Kidney (tissue), 13 donors: ENCODE measurements at regions not wholly inside any gene's neighbourhood (a gene's known extent, or its start where the extent isn't known, plus 50 kb on each side); places are given as distances from the start of the nearest gene placed in this dataset.

Experiments
- DNase-seq, 5 donors: peaks; one replicate each; pipeline ENCODE4 v3.0.0-alpha.2; 2013 to 2020
- FAIRE-seq: peaks from 2 replicates; lab custom pipeline; 2012; peaks lifted over from hg19 to GRCh38; lab: Jason Lieb, UNC
- H3K27ac ChIP-seq, 2 donors: one replicate each; pipeline ENCODE4 v1.7.0; 2013; ENCODE audit warnings: low read depth in 2 of 2, low read length in 2 of 2, inconsistent platforms in 1 of 2
- H3K27me3 ChIP-seq: one replicate; pipeline ENCODE4 v1.7.1; 2013; ENCODE audit warnings: low read length, inconsistent platforms; ENCODE audit not compliant: control insufficient read depth, insufficient read depth
- H3K36me3 ChIP-seq, 3 donors: one replicate each; pipeline versions ENCODE4 v1.7.0 to v1.7.1; 2013; ENCODE audit warnings: low read length in 3 of 3, control low read depth in 1 of 3, inconsistent platforms in 1 of 3; ENCODE audit not compliant: insufficient read depth in 3 of 3, control insufficient read depth in 2 of 3
- H3K4me1 ChIP-seq, 3 donors: one replicate each; pipeline versions ENCODE4 v1.7.0 to v1.7.1; 2013; ENCODE audit warnings: low read length in 3 of 3, inconsistent platforms in 1 of 3, low read depth in 1 of 3; ENCODE audit not compliant: control insufficient read depth in 2 of 3, insufficient read depth in 2 of 3
- H3K4me3 ChIP-seq, 3 donors: one replicate each; pipeline versions ENCODE4 v1.7.0 to v1.8.1; 2013; ENCODE audit warnings: low read length in 3 of 3, control low read depth in 1 of 3, inconsistent platforms in 1 of 3
- H3K9ac ChIP-seq, 3 donors: one replicate each; pipeline versions ENCODE4 v1.7.0 to v1.7.1; 2013; ENCODE audit warnings: low read length in 3 of 3, control low read depth in 1 of 3, inconsistent platforms in 1 of 3
- H3K9me3 ChIP-seq, 3 donors: one replicate each; pipeline versions ENCODE4 v1.7.0 to v1.7.1; 2013; ENCODE audit warnings: low read length in 3 of 3, control low read depth in 1 of 3, inconsistent platforms in 1 of 3; ENCODE audit not compliant: control insufficient read depth in 2 of 3, insufficient read depth in 1 of 3
- intact Hi-C: fragments of 100-400 bp; cut with DNase I; formaldehyde crosslinking; loops from one replicate; pipeline ENCODE4 v1.11.1; 2022
- TF ChIP-seq, protein P1 (sequence below): IDR thresholded peaks from 3 replicates; pipeline ENCODE4 v1.5.1; 2012; ENCODE audit warnings: mild to moderate bottlenecking, moderate library complexity, borderline replicate concordance; ENCODE audit not compliant: insufficient read depth; ENCODE audit errors: extremely low read depth
- donor health status: control.
- donor health status: control.
- donor health status: control.
- donor health status: control.
- donor health status: control.
- donor health status: DM: yes; HTN: yes; CAD: no.
- donor health status: Normal renal cell carcinoma (clear cell type).

DNA sequence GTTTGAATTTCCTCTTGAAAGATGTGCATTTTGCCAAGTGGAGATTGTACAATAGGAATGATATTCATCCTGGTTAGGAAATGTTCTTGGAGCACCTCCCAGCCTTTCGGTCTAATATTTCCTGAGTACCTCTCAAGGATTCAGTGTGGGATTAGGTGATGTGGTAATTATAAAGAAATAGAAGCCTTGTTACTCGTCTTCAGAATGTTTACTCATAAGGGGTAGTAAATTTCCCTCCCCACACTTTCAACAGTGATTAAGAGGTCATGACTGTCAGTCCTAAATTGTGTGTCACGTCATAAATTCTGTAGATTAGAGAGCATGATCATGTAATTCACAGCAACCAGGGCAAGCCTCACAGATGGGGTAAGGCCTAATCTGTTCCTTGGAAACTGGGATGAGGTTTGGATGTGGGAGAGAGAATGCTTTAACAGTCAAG is 633.1 kb upstream of the TBL1XR1 start:
- H3K27ac ChIP-seq = no peak overlapping the region
- H3K9me3 ChIP-seq = no peaks in the 10 kb centered on the region
- DNase-seq = no peak
- TF ChIP-seq, protein P1, sequence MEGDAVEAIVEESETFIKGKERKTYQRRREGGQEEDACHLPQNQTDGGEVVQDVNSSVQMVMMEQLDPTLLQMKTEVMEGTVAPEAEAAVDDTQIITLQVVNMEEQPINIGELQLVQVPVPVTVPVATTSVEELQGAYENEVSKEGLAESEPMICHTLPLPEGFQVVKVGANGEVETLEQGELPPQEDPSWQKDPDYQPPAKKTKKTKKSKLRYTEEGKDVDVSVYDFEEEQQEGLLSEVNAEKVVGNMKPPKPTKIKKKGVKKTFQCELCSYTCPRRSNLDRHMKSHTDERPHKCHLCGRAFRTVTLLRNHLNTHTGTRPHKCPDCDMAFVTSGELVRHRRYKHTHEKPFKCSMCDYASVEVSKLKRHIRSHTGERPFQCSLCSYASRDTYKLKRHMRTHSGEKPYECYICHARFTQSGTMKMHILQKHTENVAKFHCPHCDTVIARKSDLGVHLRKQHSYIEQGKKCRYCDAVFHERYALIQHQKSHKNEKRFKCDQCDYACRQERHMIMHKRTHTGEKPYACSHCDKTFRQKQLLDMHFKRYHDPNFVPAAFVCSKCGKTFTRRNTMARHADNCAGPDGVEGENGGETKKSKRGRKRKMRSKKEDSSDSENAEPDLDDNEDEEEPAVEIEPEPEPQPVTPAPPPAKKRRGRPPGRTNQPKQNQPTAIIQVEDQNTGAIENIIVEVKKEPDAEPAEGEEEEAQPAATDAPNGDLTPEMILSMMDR = no peak
- H3K9ac ChIP-seq = no peak overlapping the region
- H3K4me1 ChIP-seq = peaks cover 0 to 3% (median 0%) of the 10 kb centered on the region in 3 donors
- H3K4me3 ChIP-seq = no peak overlapping the region
- H3K27me3 ChIP-seq = no peaks in the 10 kb centered on the region
- intact Hi-C loops = no loop called here
- H3K36me3 ChIP-seq = no peaks in the 10 kb centered on the region
- no peak for FAIRE-seq

DNA sequence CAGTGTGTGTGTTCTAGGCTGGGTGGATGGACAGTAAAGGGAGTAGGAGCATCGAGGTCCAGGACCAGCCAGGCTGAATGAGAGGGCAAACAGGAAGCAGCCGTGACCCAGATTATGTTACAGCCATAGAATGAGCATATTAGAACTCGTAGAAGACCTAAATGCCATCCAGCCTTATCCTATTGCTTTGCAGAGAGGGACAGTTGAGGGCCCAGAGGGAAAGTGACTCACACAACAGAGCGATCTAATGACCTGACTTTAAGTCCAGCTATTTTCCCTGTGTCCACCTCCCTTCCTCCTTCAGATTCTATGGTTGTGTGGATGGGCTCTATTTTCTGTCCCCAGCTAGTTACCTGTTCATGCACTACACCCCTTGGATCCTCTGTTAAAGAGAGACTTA is 634.1 kb upstream of the TBL1XR1 start:
- no peak for FAIRE-seq
- Histone ChIP-seq H3K27ac (no peak overlapping the region), H3K4me1 (peaks cover 0 to 3% (median 0%) of the 10 kb centered on the region in 3 donors)

DNA sequence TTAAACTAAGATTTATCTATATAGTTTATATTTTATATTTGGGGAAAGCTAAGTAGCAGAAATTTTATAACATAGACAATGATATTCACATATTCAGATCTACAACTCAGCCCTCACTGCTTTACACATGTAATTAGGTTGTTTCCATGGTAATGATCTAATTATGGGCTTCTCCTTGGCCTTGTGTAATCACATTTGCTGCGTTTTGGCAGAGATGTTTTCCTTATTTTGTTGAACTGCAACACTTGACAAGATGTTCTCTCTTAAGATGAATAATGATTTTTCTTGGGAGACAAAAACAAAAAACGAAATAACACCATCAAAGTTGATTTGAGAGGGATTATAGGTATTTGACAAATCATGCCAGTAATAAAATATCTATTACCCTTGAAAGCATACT is 635.6 kb upstream of the TBL1XR1 start:
- H3K4me1 ChIP-seq = peaks cover 0 to under 1% (median 0%) of the 10 kb centered on the region in 3 donors
- TF ChIP-seq, protein P1 = no peak
- no peaks in the 10 kb centered on the region for H3K27me3 ChIP-seq
- no peak overlapping the region for H3K9ac ChIP-seq
- no peak for DNase-seq
- intact Hi-C loops = no loop called here
- no peaks in the 10 kb centered on the region for H3K9me3 ChIP-seq
- no peaks in the 10 kb centered on the region for H3K36me3 ChIP-seq
- no peak overlapping the region for H3K4me3 ChIP-seq
- no peak for FAIRE-seq
- no peak overlapping the region for H3K27ac ChIP-seq

More for the DNA sequence above, 634.1 kb upstream of the TBL1XR1 start:
- Histone ChIP-seq H3K9me3 (no peaks in the 10 kb centered on the region), H3K36me3 (no peaks in the 10 kb centered on the region), H3K27me3 (no peaks in the 10 kb centered on the region), H3K9ac (no peak overlapping the region), H3K4me3 (no peak overlapping the region)
- intact Hi-C loops = no loop called here
- TF ChIP-seq, protein P1 = no peak
- DNase-seq = peak in 1 of 5 donors; percentile 46

DNA sequence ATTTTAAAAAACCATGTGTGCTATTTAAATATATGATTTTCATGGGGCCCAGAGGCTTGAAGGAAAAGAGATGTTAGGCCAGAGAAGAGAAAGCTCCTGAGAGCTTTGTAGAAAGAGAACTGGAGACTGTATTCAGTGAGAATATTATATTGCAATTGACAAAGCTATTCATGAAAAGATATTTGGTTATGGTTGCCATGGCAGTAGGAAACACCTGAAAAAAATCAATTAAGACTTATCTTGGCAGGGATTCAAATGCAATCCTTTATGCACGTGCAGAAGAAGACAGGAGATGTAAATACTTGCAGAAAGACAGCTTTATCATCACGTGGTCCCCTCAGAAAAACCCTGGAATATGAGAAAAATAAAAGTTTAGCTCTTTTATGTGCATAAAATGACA is 636.0 kb upstream of the TBL1XR1 start:
- H3K4me3 ChIP-seq = no peak overlapping the region
- H3K9me3 ChIP-seq = no peaks in the 10 kb centered on the region
- H3K9ac ChIP-seq = no peak overlapping the region
- H3K27me3 ChIP-seq = no peaks in the 10 kb centered on the region
- H3K27ac ChIP-seq = no peak overlapping the region
- no peaks in the 10 kb centered on the region for H3K4me1 ChIP-seq
- DNase-seq = no peak
- TF ChIP-seq, protein P1 = no peak
- intact Hi-C loops = no loop called here
- FAIRE-seq = no peak
- no peaks in the 10 kb centered on the region for H3K36me3 ChIP-seq
